HPDE6-E6E7 (cell line): ENCODE measurements at regions not wholly inside any gene's neighbourhood (a gene's known extent, or its start where the extent isn't known, plus 50 kb on each side); places are given as distances from the start of the nearest gene placed in this dataset.
"Not testable (repeated sequence)": the region's sequence is repeated elsewhere in the genome, so short reads cannot be mapped to it uniquely, and the experiment has no call there.

Experiments used
- DNase-seq: peaks from one replicate; pipeline ENCODE4 v3.0.0; 2011; ENCODE audit warnings: missing footprints; ENCODE audit errors: extremely low spot score

GRCh38 chrX:22534643-22535042 is 261.9 kb downstream of the CBLL2 start:
- DNase-seq: peak; percentile 29

- no peak for DNase-seq
Measured at GRCh38 chrX:22536746-22537304, 264.1 kb downstream of the CBLL2 start.

GRCh38 chrX:22538580-22538979 is 265.9 kb downstream of the CBLL2 start:
- no peak for DNase-seq

DNA sequence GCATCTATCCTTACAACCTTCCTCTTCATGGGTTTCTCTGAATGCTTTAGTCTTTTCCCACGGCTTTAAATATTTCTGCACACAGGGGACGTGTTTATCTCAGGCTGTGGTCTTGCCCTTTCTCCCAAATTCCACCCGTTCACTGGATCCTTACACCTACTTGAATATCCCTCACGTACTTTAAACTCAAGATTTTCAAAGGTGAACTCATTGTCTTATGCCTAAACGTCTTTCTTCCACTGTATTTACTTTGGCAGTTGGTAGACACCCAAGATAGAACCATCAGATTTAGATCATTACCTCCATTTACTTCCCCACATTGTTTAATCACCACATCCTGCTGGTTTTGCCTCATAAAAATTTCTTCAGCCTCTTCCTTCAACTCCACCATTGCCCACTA is 269.2 kb downstream of the CBLL2 start:
- no peak for DNase-seq

DNA sequence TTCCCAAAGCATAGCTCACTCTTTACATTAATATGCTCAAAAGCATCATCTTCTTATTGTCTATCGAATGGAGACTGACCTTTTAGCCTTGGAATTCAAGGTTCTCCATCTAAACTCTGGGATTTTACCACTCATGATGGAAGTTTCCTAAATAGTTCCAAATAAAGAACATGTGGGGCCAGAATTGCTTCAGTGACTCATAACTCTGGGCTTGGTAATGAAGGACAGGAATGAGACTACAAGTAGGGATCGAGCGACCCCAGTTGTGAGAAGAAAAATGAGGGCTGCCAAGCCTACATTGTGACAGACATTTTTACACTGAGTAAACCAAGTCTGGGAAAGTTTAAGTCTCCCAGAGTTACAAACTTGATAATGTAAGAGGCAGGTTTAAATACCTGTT is 269.9 kb downstream of the CBLL2 start:
- DNase-seq: no peak

DNA sequence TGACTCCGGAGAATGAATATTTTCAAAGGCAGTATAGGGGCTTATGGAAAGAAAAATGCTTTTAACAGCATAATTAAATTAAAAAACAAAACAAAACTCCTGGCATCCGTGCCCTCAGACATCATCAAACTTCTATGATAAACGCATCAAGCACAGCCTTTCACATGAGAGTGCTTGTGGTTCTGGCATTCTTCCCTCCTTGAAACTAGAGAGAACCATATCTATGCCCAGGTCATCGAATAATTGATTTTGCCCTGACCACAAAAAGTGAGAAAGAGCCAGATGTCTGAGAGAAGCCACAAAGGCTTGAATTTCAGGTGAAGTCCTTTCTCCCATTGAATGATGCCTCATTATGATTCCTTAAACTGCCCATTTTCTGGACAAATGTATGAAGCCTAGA is 286.8 kb downstream of the CBLL2 start:
- DNase-seq: no peak

DNA sequence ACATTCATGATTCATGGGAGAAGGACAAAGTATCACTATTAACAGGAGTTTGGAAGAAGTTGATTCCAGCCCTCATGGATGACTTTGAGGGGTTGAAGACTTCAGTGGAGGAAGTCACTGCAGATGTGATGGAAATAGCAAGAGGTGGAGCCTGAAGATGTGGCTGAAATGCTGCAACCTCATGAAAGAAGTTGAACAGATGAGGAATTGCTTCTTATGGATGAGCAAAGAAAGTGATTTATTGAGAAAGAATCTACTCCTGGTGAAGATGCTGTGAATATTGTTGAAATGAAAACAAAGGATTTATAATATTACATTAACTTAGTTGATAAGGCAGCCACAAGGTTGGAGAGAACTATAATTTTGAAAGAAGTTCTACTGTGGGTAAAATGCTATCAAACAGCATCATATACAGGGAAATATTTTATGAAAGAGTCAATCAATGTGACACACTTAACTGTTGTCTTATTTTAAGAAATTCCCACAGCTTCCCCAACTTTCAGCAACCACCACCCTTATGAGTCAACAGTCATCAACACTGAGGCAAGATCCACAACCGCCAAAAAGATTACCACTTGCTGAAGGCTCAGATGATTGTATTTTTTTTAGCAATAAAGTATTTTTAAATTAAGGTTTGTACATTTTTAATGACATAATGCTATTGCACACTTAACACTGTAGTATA is 302.6 kb downstream of the CBLL2 start:
- no peak for DNase-seq

- peak; percentile 19 for DNase-seq
Measured at GRCh38 chrX:22577181-22577580, 304.5 kb downstream of the CBLL2 start.

- no peak for DNase-seq
Measured at GRCh38 chrX:22585831-22586230, 313.1 kb downstream of the CBLL2 start.

DNA sequence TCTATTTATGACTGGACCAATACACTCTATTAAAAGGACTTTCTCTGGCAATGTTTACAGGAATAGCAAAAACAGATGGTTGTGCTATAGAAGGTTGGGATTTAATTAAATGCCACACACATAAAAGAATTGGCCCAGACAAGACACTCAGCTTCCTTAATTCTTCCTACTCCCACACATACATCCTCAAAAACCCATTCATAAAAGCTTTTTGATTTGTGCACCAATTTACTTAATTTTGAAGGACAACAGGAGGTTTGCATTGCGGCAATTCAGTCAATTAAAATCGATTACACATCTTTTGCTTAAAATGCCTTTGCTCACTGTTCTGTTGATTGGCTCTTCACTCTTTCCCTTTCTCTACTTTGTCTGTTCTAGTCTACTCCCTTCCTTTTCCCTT is 317.1 kb downstream of the CBLL2 start:
- DNase-seq: no peak

- no peak for DNase-seq
Measured at GRCh38 chrX:22594766-22595165, 322.1 kb downstream of the CBLL2 start.

DNA sequence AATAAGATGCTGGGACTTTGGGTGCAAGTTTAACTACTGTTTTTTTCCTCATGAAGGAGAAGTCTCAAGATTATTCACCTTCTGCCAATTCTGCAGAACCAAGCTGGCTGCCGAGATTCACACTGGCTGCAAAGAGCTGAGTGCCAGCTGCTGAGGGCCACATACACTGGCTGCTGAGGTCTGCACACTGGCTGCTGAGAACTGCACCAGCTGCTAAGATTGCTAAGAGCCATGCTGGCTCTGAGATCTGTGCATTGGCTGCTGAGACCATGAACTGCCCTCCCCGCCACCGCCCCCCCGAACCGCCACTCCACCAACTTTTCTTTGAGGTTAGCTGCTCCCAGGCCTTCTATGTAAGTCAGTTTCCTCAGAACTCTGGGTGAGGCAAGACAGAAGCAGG is 330.3 kb downstream of the CBLL2 start:
- no peak for DNase-seq

- DNase-seq: not testable (repeated sequence)
Measured at GRCh38 chrX:22609452-22609851, 336.7 kb downstream of the CBLL2 start.

DNA sequence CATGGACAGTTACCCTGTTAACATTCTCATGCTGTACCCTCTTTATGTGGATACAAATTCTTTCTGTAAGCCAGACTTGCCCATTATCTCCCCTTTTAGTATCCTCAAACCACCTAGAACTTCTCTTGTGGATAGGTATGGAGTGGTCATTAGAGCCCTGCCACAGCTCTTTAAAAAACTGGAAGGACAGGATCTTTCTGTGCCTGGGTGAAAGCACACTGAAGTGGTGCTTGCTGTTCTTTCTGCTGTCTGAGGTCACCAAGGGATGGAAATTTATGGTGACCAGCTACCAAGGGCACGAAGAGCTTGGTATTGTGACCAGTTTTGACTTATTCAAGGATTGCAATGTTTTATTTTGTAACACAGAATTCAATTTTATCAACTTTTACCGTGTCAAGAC is 344.2 kb downstream of the CBLL2 start:
- no peak for DNase-seq

- DNase-seq: no peak
Measured at GRCh38 chrX:22627576-22627975, 354.9 kb downstream of the CBLL2 start.

DNA sequence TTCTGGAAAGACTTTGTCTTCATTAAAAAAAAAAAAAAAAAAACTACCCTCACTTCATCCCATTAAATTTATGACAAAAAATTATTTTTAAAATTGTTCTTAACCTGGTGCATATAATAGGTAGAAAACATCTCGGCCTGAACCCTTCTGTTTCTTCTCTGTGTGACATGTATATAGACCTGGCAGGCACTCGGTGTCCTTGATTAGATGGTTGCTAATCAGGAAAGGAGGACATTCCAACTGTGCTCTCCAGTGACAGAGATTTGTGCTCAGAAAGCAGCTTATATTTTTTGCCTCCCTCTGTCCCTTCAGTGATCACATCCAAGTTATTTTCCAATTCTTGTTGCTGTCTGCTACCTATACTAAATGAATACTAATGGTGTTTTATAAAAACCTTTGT is 355.6 kb downstream of the CBLL2 start:
- DNase-seq: no peak

DNA sequence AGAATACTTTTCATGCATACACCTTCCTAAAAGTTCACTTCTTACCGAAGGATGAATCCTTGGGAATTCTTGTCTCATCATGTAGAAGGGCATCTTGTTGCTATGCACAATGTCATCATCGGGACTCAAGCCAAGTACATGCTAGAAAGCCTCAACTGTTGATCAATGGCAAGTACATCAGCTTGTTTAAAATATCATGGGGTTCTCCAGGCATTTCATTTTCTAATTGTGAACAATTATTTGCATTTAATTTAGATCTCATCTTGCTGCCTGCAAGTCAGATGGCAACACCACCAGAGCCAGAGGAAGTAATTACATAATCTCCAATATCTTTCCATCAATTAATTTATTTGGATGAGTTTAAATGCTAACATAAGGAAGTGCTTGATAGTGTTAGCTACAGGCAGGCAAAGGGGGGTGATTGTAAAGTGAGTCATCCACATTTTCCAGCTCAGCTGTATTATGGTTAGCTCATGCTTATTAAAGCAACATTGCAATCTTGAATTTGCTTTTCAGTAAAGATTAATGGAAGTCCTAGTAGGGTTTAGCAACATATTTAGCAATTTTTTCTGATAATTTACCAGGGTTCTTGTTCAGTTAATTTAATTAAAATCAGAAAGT is 356.5 kb downstream of the CBLL2 start:
- peak; percentile 32 for DNase-seq

- no peak for DNase-seq
Measured at GRCh38 chrX:22634083-22634482, 361.4 kb downstream of the CBLL2 start.

DNA sequence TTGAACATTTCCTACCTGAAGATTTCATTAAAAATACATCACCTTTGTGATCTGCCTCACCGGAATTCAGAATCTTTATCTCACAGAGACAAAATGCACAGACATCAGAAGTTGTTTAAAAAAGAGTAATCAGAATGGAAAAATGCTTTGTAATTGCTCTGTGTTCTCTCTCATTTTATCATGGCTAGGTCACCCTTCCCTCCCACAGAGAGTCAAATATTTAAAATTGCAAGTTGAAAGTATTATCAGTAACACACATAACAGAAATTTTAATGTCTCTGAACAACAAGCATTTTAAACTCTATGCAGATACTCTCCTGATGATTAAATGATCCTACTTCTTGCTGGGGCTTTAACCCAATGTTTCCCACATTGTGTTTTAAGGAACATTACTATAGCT is 362.0 kb downstream of the CBLL2 start:
- DNase-seq: no peak

- DNase-seq: no peak
Measured at GRCh38 chrX:22648281-22648680, 351.5 kb upstream of the DDX53 start.

DNA sequence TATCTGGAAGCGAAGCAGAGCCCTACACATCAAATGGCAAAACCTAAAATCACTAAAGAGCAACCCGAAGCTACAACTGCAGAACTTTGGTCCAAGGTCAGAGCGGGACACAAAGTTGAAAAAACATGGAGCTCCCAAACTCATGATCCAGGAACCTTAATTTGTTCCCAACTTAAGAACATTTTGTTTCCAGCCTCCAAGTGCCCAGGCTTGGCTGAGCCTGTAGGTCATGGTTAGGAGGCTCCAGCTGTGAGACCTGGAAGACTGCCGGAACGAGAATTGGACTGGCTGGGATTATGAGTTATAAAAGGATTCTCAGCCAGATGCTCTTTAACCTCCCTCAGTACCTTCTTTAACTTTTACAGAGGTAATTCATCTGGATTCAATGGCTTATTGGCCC is 349.1 kb upstream of the DDX53 start:
- no peak for DNase-seq

DNA sequence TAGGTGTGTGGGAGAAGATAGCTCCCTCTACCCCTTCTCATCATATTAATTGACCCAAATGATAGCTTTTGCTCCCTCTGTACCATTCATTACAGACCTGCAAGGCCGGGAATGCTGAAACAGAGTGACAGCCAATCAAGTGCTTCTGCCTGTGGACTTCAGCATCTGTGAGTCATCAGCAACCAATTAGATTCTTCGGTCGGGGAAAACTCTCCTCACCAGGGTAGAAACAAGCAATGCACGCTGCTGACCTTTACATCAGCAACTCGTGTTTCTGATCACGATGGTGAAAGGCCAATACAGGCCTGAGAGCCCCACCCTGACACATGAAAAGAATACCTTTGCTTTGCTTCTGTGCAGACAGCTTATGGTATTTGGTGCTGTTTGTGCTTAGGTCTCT is 347.2 kb upstream of the DDX53 start:
- no peak for DNase-seq

- no peak for DNase-seq
Measured at GRCh38 chrX:22660756-22661155, 339.0 kb upstream of the DDX53 start.

DNA sequence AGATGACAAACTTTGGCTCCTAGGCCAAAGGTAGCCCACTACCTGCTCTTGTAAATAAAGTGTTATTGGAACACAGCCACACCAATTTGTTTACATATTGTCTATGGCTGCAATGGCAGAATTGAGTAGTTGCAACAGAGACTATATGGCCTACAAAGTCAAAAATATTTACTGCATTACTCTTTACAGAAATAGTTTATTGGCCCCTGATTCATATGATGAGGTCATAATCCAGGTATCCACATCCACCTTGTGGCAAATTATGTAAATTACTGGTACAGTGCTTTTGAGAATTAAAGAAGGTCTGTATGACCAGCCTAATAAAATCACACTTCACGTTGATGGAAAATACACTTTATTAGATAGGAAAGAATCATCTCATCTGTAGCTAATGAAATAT is 337.0 kb upstream of the DDX53 start:
- no peak for DNase-seq
